ENCODE measurements at regions not wholly inside any gene's neighbourhood (a gene's known extent, or its start where the extent isn't known, plus 50 kb on each side); places are given as distances from the start of the nearest gene placed in this dataset.

- H3K27me3 ChIP-seq (ENCODE audit: control insufficient read depth, insufficient read depth, low read length) = peaks cover 36% of the 10 kb centered on the region
These were observed 92.3 kb upstream of the ANO1 start for GRCh38 chr11:69985641-69986439.

GRCh38 chr11:69986440-69986787, 91.7 kb upstream of the ANO1 start:
- no TSS peak for BruUV-seq (replicated peaks)

More at GRCh38 chr11:69985641-69986439, 92.3 kb upstream of the ANO1 start:
- Histone ChIP-seq H3K4me1 (ENCODE audit: control insufficient read depth, insufficient read depth, low read length) (peaks cover 8% of the 10 kb centered on the region; the same call in 1 of the 2 replicates), H3K9me3 (ENCODE audit: control insufficient read depth, insufficient read depth, low read depth, low read length) (no peaks in the 10 kb centered on the region), H3K4me3 (ENCODE audit: low read depth in 2 of 2, low read length in 2 of 2) (peak overlapping the region; percentile 16 to 35), H3K36me3 (ENCODE audit: control insufficient read depth, insufficient read depth, low read length) (no peaks in the 10 kb centered on the region), H3K27ac (ENCODE audit: low read length) (no peak overlapping the region)
- TF ChIP-seq TCF7L2 (IDR thresholded peaks at IDR 0.05; ENCODE audit: low read depth, low read length) (no peak), CTCF (IDR thresholded peaks at IDR 0.05) (no peak)
- ChIA-PET CTCF (no interaction called here), POLR2A (no interaction called here)
- no TSS peak for BruUV-seq (replicated peaks)
- no peak for ATAC-seq
- intact Hi-C loops (cut with micrococcal nuclease; ENCODE audit: unreplicated experiment) = no loop called here
- DNase-seq (ENCODE audit: low read depth, low spot score) = no peak
- in situ Hi-C loops (cut with HindIII; ENCODE audit: low pct_unique_long_range_greater_than_20kb, low sequenced_read_pairs) = no loop called here

More at GRCh38 chr11:69986440-69986787, 91.7 kb upstream of the ANO1 start:
- H3K27ac ChIP-seq (ENCODE audit: low read length) = no peak overlapping the region
- TF ChIP-seq CTCF (IDR thresholded peaks at IDR 0.05) = no peak
- no peak for TF ChIP-seq SIN3A (IDR thresholded peaks at IDR 0.05; ENCODE audit: borderline replicate concordance, insufficient read depth, low read depth, low read length)
- no peak for TF ChIP-seq TCF7L2 (IDR thresholded peaks at IDR 0.05; ENCODE audit: low read depth, low read length)
- no peak for TF ChIP-seq POLR2AphosphoS5 (IDR thresholded peaks at IDR 0.05; ENCODE audit: low read depth, low read length)
- TF ChIP-seq REST (IDR thresholded peaks at IDR 0.05; ENCODE audit: insufficient read depth in 1 of 2, low read depth in 2 of 2, low read length in 1 of 2) = no peak
- no peaks in the 10 kb centered on the region for H3K36me3 ChIP-seq (ENCODE audit: control insufficient read depth, insufficient read depth, low read length)
- peaks cover 8% of the 10 kb centered on the region; the same call in 1 of the 2 replicates for H3K4me1 ChIP-seq (ENCODE audit: control insufficient read depth, insufficient read depth, low read length)
- ChIA-PET CTCF (no interaction called here), POLR2A (no interaction called here)
- no peak for DNase-seq (ENCODE audit: low read depth, low spot score)
- H3K27me3 ChIP-seq (ENCODE audit: control insufficient read depth, insufficient read depth, low read length) = peaks cover 38% of the 10 kb centered on the region
- intact Hi-C loops (cut with micrococcal nuclease; ENCODE audit: unreplicated experiment) = no loop called here
- ATAC-seq = no peak
- H3K4me3 ChIP-seq (ENCODE audit: low read depth in 2 of 2, low read length in 2 of 2) = no peak overlapping the region
- in situ Hi-C loops (cut with HindIII; ENCODE audit: low pct_unique_long_range_greater_than_20kb, low sequenced_read_pairs) = no loop called here
- no peaks in the 10 kb centered on the region for H3K9me3 ChIP-seq (ENCODE audit: control insufficient read depth, insufficient read depth, low read depth, low read length)

Data from Panc1 (cell line).